ENCODE measurements at regions not wholly inside any gene's neighbourhood (a gene's known extent, or its start where the extent isn't known, plus 50 kb on each side); places are given as distances from the start of the nearest gene placed in this dataset.

- ChIA-PET POLR2A (ENCODE audit: partially characterized antibody) (no interaction called here), CTCF (ENCODE audit: partially characterized antibody) (interaction anchor here (1.0 to 5.9 kb wide), 5 partner anchors 13 to 114 kb away, joined by 3 to 46 read pairs (median 4); no protein-coding TSS in a partner anchor)
- Histone ChIP-seq H3K4me3 (ENCODE audit: extremely low read depth in 1 of 4, insufficient read depth in 2 of 4, low read depth in 3 of 4, low read length in 4 of 4) (no peak overlapping the region), H2BK5ac (ENCODE audit: low read depth, low read length) (no peak overlapping the region), H3K27ac (ENCODE audit: low read depth, low read length) (no peak overlapping the region), H2BK15ac (ENCODE audit: low read length) (no peak overlapping the region), H3K18ac (ENCODE audit: extremely low read depth, low read length) (no peak overlapping the region), H3K23me2 (ENCODE audit: low read depth, low read length) (no peaks in the 10 kb centered on the region), H3K14ac (ENCODE audit: insufficient read length) (no peak overlapping the region), H3K56ac (replicated peaks; ENCODE audit: insufficient read length, low read depth, low read length) (no peak overlapping the region), H3K9me3 (ENCODE audit: insufficient read depth in 2 of 2, low read depth in 1 of 2, low read length in 1 of 2) (no peaks in the 10 kb centered on the region), H3K4me2 (ENCODE audit: insufficient read depth in 1 of 2, low read depth in 2 of 2, low read length in 2 of 2) (no peak overlapping the region), H3K79me2 (ENCODE audit: control insufficient read depth in 1 of 2, insufficient read depth in 2 of 2, low read length in 2 of 2) (peaks cover 0 to 73% of the 10 kb centered on the region in 2 experiments; a peak in 2 of 4 replicates), H3K79me1 (ENCODE audit: low read depth, low read length) (peaks cover 13% of the 10 kb centered on the region), H2AK5ac (ENCODE audit: low read depth, low read length) (no peak overlapping the region), H4K8ac (ENCODE audit: extremely low read depth, insufficient read depth, low read length) (no peak overlapping the region), H3K9ac (replicated peaks in 1 of 4; ENCODE audit: extremely low read depth in 1 of 4, low read depth in 3 of 4, low read length in 3 of 4) (no peak overlapping the region), H2BK12ac (ENCODE audit: low read depth, low read length) (no peak overlapping the region), H3K27me3 (replicated peaks in 1 of 4; ENCODE audit: control insufficient read depth in 3 of 4, extremely low read depth in 1 of 4, insufficient read depth in 3 of 4, low read length in 3 of 4) (no peaks in the 10 kb centered on the region), H2BK120ac (replicated peaks; ENCODE audit: low read depth, low read length) (no peak overlapping the region), H2BK20ac (ENCODE audit: low read length) (no peak overlapping the region), H4K5ac (ENCODE audit: insufficient read length, low read depth, low read length) (no peak overlapping the region), H3K4me1 (replicated peaks in 1 of 4; ENCODE audit: control insufficient read depth in 3 of 4, insufficient read depth in 4 of 4, low read length in 3 of 4) (peaks cover 0 to 3% (median 0%) of the 10 kb centered on the region in 4 experiments; a peak in 2 of 7 replicates), H3K23ac (ENCODE audit: insufficient read length) (no peak overlapping the region), H4K91ac (replicated peaks; ENCODE audit: insufficient read length, low read length) (no peak overlapping the region), H2AFZ (ENCODE audit: low read length) (no peak overlapping the region), H3K36me3 (ENCODE audit: control insufficient read depth in 2 of 4, insufficient read depth in 4 of 4, low read length in 3 of 4) (no peaks in the 10 kb centered on the region; a peak in 1 of 8 replicates), H4K20me1 (replicated peaks in 1 of 2; ENCODE audit: control insufficient read depth in 1 of 2, insufficient read depth in 2 of 2, low read length in 2 of 2) (peaks cover 6 to 11% of the 10 kb centered on the region in 2 experiments), H3K4ac (replicated peaks; ENCODE audit: insufficient read length, low read depth, low read length) (no peak overlapping the region)
- 71% methylated on average over 5 of the region's 5 CpGs; no CpG with 5 or more reads in 1 of the 2 experiments for WGBS, 2 experiments (ENCODE audit: extremely low coverage in 1 of 2, insufficient coverage in 1 of 2, insufficient read length in 1 of 2, insufficient replicate concordance in 2 of 2, low coverage in 1 of 2, low lambda C conversion rate in 2 of 2, missing lambda C conversion rate in 1 of 2)
- DNase-seq (ENCODE audit: low read depth in 1 of 2, low spot score in 2 of 2), result no peak
- FAIRE-seq, result no peak
Observed at GRCh38 chr12:125217308-125217707, 152.1 kb downstream of the AACS start.
